WTC11 (cell line): ENCODE measurements at regions not wholly inside any gene's neighbourhood (a gene's known extent, or its start where the extent isn't known, plus 50 kb on each side); places are given as distances from the start of the nearest gene placed in this dataset.

ENCODE experiments used
- ATF1 ChIP-seq: sonication (generic); formaldehyde crosslinking; IDR thresholded peaks from 2 replicates; pipeline ENCODE4 v1.8.1; 2023; ENCODE audit warnings: mild to moderate bottlenecking, moderate library complexity, missing genetic modification reagents
- ATF3 ChIP-seq: sonication (generic); formaldehyde crosslinking; conservative IDR thresholded peaks from 2 replicates; pipeline ENCODE4 v1.8.1; 2022; ENCODE audit warnings: mild to moderate bottlenecking, missing genetic modification reagents
- CBFB ChIP-seq: sonication (generic); formaldehyde crosslinking; IDR thresholded peaks from 2 replicates; pipeline ENCODE4 v1.8.1; 2022; ENCODE audit warnings: mild to moderate bottlenecking, low read depth, missing genetic modification reagents
- CTCF ChIP-seq: fragments of 200-600 bp; IDR thresholded peaks from 2 replicates; pipeline ENCODE4 v1.8.0; 2022; ENCODE audit warnings: antibody characterized with exemption
- ELF4 ChIP-seq: sonication (generic); formaldehyde crosslinking; IDR thresholded peaks from 2 replicates; pipeline ENCODE4 v1.8.1; 2022; ENCODE audit warnings: low read depth, mild to moderate bottlenecking, moderate library complexity, missing genetic modification reagents
- FOXP1 ChIP-seq: sonication (generic); formaldehyde crosslinking; IDR thresholded peaks from 2 replicates; pipeline ENCODE4 v1.8.0; 2022; ENCODE audit warnings: missing genetic modification reagents, mild to moderate bottlenecking, moderate library complexity, borderline replicate concordance
- MAX ChIP-seq: sonication (generic); formaldehyde crosslinking; IDR thresholded peaks from 2 replicates; pipeline ENCODE4 v1.8.0; 2022; ENCODE audit warnings: mild to moderate bottlenecking, missing genetic modification reagents
- SP1 ChIP-seq: sonication (generic); formaldehyde crosslinking; conservative IDR thresholded peaks from 2 replicates; pipeline ENCODE4 v1.8.1; 2022; ENCODE audit warnings: missing genetic modification reagents
- USF2 ChIP-seq: sonication (generic); formaldehyde crosslinking; IDR thresholded peaks from 2 replicates; pipeline ENCODE4 v1.8.1; 2023; ENCODE audit warnings: mild to moderate bottlenecking, missing genetic modification reagents, moderate library complexity
- ZBTB43 ChIP-seq: sonication (generic); formaldehyde crosslinking; IDR thresholded peaks from 2 replicates; pipeline ENCODE4 v1.8.1; 2023; ENCODE audit warnings: mild to moderate bottlenecking, missing genetic modification reagents
- ZNF263 ChIP-seq: sonication (generic); formaldehyde crosslinking; IDR thresholded peaks from 2 replicates; pipeline ENCODE4 v1.8.1; 2022; ENCODE audit warnings: low read depth, mild to moderate bottlenecking, moderate library complexity, missing genetic modification reagents

DNA sequence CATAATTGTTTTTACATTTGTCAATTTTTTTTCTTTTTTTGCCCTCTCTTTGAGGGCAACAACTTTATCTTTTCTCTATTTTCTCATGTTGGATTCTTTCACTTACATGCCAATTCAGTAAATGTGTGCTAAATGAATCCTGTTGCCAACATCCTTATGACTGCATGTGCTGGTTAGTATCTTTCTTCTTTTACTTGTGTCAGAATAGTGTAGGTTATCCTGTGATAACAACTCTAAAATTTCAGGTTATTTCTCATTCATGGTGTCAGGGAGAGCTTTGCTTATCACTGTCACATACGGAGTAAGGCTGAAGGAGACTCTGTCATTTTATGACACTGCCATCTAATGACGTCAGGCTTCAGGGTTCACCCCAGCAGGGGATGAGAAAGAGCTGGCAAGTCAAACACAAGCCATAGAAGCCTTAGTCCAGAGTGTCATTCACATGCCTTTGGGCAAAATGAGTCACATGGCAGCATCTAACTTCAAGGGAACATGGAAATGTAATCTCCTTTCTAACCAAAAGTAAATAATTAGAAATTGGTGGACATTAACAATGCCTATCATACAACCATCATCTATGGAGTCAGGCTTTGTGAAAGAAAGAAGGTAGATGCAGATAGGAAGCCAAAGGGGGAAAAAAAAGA, 242.5 kb upstream of the ATP2B1 start:
- TF ChIP-seq CTCF (no peak), ELF4 (no peak), ATF1 (CRISPR knock-in tag) (no peak), ZNF263 (CRISPR knock-in tag) (no peak), MAX (CRISPR knock-in tag) (no peak), ATF3 (CRISPR knock-in tag) (no peak), FOXP1 (no peak), CBFB (CRISPR knock-in tag) (no peak), SP1 (CRISPR knock-in tag) (no peak), ZBTB43 (CRISPR knock-in tag) (no peak), USF2 (no peak)
